HepG2 (cell line): ENCODE measurements at regions not wholly inside any gene's neighbourhood (a gene's known extent, or its start where the extent isn't known, plus 50 kb on each side); places are given as distances from the start of the nearest gene placed in this dataset.

ENCODE experiments used
- ELK4 ChIP-seq: sonication (generic); formaldehyde crosslinking; IDR thresholded peaks from 2 replicates; pipeline ENCODE4 v1.9.0; 2021; ENCODE audit warnings: missing genetic modification reagents, borderline replicate concordance
- FOXC1 ChIP-seq: sonication (generic); formaldehyde crosslinking; IDR thresholded peaks from 2 replicates; pipeline ENCODE4 v1.8.0; 2022; ENCODE audit warnings: mild to moderate bottlenecking, missing genetic modification reagents, borderline replicate concordance
- HMGXB3 ChIP-seq: sonication (generic); formaldehyde crosslinking; IDR thresholded peaks from 2 replicates; pipeline ENCODE4 v1.4.0; 2020; ENCODE audit warnings: missing genetic modification reagents, borderline replicate concordance
- LRRFIP1 ChIP-seq: sonication (generic); formaldehyde crosslinking; conservative IDR thresholded peaks from 2 replicates; pipeline ENCODE4 v1.4.0; 2020; ENCODE audit warnings: missing genetic modification reagents
- PHF20 ChIP-seq: sonication (generic); formaldehyde crosslinking; IDR thresholded peaks from 2 replicates; pipeline ENCODE4 v1.5.0; 2020; ENCODE audit warnings: mild to moderate bottlenecking, missing genetic modification reagents
- PRDM15 ChIP-seq: sonication (generic); formaldehyde crosslinking; IDR thresholded peaks from 2 replicates; pipeline ENCODE4 v1.4.0; 2020; ENCODE audit warnings: missing genetic modification reagents
- STAT6 ChIP-seq: sonication (generic); formaldehyde crosslinking; IDR thresholded peaks from 2 replicates; pipeline ENCODE4 v1.4.0; 2020; ENCODE audit warnings: missing genetic modification reagents, mild to moderate bottlenecking, borderline replicate concordance
- ZNF350 ChIP-seq: sonication (generic); formaldehyde crosslinking; IDR thresholded peaks from 2 replicates; pipeline ENCODE4 v1.4.0; 2020; ENCODE audit warnings: mild to moderate bottlenecking, low read depth, missing genetic modification reagents, borderline replicate concordance
- ZNF441 ChIP-seq: sonication (generic); formaldehyde crosslinking; IDR thresholded peaks from 2 replicates; pipeline ENCODE4 v1.7.0; 2021; ENCODE audit warnings: missing genetic modification reagents, borderline replicate concordance
- ZNF460 ChIP-seq: sonication (generic); formaldehyde crosslinking; IDR thresholded peaks from 2 replicates; pipeline ENCODE4 v1.5.1; 2020; ENCODE audit warnings: missing genetic modification reagents, mild to moderate bottlenecking, borderline replicate concordance

GRCh38 chr16:54503856-54504219 lies 217.3 kb upstream of the IRX3 start (continued):
- TF ChIP-seq STAT6 (CRISPR knock-in tag) (no peak), ZNF460 (CRISPR knock-in tag) (no peak), HMGXB3 (CRISPR knock-in tag) (no peak), PHF20 (CRISPR knock-in tag) (no peak), ZNF350 (CRISPR knock-in tag) (no peak), FOXC1 (CRISPR knock-in tag) (no peak), ZNF441 (CRISPR knock-in tag) (no peak), LRRFIP1 (CRISPR knock-in tag) (no peak), PRDM15 (CRISPR knock-in tag) (no peak), ELK4 (CRISPR knock-in tag) (no peak)
